Prostate gland (tissue), 2 donors: ENCODE measurements at regions not wholly inside any gene's neighbourhood (a gene's known extent, or its start where the extent isn't known, plus 50 kb on each side); places are given as distances from the start of the nearest gene placed in this dataset.

Experiments
- POLR2A ChIP-seq: fragments of 450-650 bp; IDR thresholded peaks from one replicate; pipeline ENCODE4 v1.6.1; 2016; ENCODE audit warnings: antibody characterized with exemption, mild to moderate bottlenecking
- POLR2AphosphoS5 ChIP-seq: sonication (generic); formaldehyde crosslinking; IDR thresholded peaks from one replicate; pipeline ENCODE4 v1.6.1; 2017; ENCODE audit warnings: antibody characterized with exemption
- TF ChIP-seq, protein P1 (sequence below), 4 experiments: fragments of 200-600 bp in 2 of 4; fragments of 450-650 bp in 2 of 4; sonication (generic) in 2 of 4; IDR thresholded peaks; 1 replicate in 3 of 4; 2 replicates in 1 of 4; pipeline ENCODE4 v1.5.1; 2016 to 2019; ENCODE audit warnings: antibody characterized with exemption in 4 of 4, mild to moderate bottlenecking in 2 of 4, moderate library complexity in 2 of 4

DNA sequence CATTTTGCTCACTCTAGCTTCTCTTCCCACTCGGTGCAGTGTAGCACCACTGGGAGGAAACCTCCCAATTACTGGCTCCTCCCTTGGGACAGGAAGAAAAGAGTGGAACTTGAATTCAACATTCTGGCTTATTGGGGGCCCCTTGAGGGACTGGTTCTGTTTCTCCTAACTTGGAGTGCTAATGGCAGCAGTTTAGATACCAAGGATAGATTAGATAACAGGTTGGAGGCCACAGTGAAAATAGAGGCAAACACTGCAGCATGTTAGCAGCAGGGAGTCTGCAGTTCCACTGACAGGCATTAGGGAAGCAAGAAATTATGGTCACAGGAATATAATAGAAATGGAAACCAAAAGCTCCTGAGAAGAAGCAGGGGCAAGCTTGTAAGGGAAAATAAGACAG, 322.0 kb downstream of the ABCC12 start:
- TF ChIP-seq, protein P1, sequence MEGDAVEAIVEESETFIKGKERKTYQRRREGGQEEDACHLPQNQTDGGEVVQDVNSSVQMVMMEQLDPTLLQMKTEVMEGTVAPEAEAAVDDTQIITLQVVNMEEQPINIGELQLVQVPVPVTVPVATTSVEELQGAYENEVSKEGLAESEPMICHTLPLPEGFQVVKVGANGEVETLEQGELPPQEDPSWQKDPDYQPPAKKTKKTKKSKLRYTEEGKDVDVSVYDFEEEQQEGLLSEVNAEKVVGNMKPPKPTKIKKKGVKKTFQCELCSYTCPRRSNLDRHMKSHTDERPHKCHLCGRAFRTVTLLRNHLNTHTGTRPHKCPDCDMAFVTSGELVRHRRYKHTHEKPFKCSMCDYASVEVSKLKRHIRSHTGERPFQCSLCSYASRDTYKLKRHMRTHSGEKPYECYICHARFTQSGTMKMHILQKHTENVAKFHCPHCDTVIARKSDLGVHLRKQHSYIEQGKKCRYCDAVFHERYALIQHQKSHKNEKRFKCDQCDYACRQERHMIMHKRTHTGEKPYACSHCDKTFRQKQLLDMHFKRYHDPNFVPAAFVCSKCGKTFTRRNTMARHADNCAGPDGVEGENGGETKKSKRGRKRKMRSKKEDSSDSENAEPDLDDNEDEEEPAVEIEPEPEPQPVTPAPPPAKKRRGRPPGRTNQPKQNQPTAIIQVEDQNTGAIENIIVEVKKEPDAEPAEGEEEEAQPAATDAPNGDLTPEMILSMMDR (IDR thresholded peaks at IDR 0.05), result no peak
- TF ChIP-seq POLR2AphosphoS5 (no peak), POLR2A (no peak)
